ENCODE measurements at regions not wholly inside any gene's neighbourhood (a gene's known extent, or its start where the extent isn't known, plus 50 kb on each side); places are given as distances from the start of the nearest gene placed in this dataset.

DNA sequence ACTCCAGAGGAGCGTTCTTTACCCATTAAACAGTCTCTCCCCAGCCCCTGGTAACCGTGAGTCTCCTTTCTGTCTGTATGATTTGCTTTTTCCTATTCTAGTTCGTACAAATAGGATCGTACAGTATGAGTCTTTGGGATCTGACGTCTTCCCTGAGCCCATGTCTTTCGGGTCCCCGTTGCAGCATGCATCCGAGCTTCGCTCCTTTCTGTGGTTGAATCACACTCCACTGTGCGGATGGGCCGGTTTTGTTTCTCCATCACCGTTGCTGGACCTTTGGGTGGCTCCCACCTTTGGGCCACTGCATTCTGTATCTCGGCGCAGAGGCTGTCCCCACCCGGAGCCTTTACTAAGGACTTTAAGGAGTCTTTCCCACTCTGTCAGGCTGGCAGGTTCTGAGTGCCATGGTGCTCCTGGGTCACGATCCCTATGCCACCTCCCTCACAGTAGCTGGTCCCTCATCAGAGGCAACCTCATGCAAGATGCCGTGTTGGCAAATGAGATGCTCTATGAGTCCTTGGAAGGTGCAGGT, 145.7 kb upstream of the COL5A1 start:
- H3K4me1 ChIP-seq: peaks cover 0 to 17% (median 3%) of the 10 kb centered on the region in 12 donors
- no peak for ATAC-seq
- no peaks in the 10 kb centered on the region for H3K36me3 ChIP-seq
- DNase-seq: peak in 1 of 5 donors; percentile 10
- no peak overlapping the region for H3K27ac ChIP-seq
- TF ChIP-seq, protein P1, sequence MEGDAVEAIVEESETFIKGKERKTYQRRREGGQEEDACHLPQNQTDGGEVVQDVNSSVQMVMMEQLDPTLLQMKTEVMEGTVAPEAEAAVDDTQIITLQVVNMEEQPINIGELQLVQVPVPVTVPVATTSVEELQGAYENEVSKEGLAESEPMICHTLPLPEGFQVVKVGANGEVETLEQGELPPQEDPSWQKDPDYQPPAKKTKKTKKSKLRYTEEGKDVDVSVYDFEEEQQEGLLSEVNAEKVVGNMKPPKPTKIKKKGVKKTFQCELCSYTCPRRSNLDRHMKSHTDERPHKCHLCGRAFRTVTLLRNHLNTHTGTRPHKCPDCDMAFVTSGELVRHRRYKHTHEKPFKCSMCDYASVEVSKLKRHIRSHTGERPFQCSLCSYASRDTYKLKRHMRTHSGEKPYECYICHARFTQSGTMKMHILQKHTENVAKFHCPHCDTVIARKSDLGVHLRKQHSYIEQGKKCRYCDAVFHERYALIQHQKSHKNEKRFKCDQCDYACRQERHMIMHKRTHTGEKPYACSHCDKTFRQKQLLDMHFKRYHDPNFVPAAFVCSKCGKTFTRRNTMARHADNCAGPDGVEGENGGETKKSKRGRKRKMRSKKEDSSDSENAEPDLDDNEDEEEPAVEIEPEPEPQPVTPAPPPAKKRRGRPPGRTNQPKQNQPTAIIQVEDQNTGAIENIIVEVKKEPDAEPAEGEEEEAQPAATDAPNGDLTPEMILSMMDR (IDR thresholded peaks at IDR 0.05): no peak
- no peak for TF ChIP-seq POLR2A (IDR thresholded peaks at IDR 0.05)
- H3K27me3 ChIP-seq: peaks cover 2 to 36% (median 5%) of the 10 kb centered on the region in 9 donors
- no peaks in the 10 kb centered on the region for H3K9me3 ChIP-seq
- intact Hi-C loops (cut with DNase I): no loop called here
- H3K4me3 ChIP-seq: no peak overlapping the region
- WGBS, 4 donors: 85 to 92% (median 90%) methylated on average over 17 of the region's 17 CpGs

DNA sequence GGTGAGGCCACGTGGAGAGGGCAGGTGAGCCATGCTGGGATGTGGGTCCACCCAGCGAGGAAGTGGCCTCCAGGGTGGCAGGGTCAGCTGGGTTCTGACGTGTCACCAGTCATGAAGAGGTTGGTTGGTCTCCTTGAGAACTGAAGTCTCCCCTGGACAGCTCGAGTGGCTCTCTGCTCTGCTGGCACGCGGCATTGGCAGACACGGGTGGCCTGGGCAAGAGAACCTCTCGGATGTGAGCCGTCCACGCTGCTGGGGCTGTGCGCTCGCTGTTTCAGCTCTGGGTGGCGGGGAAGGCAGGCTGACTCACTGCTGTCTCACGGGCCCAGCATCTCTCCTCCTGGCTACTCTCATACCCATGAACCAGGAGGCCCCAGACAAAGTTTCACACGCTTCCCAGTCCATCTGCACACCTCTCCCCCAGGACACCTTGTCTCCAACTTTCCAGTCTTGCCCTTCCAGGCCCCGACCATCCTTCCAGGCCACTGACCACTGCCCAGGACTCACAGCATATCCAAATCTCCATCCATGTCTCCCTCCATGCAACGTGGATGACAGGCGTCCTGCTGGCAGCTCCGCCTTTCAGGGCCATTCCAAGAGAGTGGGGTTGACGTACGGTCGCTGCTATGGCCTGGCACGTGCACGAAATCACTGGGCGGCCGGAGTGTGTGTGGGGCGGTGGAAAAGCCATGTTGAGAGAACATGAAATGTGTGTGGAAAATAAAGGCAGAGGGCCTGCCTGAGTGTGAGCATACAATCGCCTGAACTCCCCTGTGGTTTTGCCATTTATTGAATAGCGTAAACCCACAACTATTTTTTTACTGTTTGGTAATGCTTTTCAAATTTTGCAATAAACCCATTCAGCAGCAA, 145.0 kb upstream of the COL5A1 start:
- Histone ChIP-seq H3K4me1 (peaks cover 0 to 14% (median 2%) of the 10 kb centered on the region in 12 donors), H3K36me3 (no peaks in the 10 kb centered on the region), H3K4me3 (no peak overlapping the region), H3K9me3 (no peaks in the 10 kb centered on the region), H3K27me3 (peaks cover 7 to 40% (median 9%) of the 10 kb centered on the region in 9 donors), H3K27ac (no peak overlapping the region)
- no peak for ATAC-seq
- 86 to 90% (median 87%) methylated on average over 27 to 29 of the region's 29 CpGs for WGBS, 4 donors
- TF ChIP-seq POLR2A (IDR thresholded peaks at IDR 0.05): no peak
- TF ChIP-seq, protein P1 (IDR thresholded peaks at IDR 0.05): no peak
- intact Hi-C loops (cut with DNase I): no loop called here
- DNase-seq: no peak

DNA sequence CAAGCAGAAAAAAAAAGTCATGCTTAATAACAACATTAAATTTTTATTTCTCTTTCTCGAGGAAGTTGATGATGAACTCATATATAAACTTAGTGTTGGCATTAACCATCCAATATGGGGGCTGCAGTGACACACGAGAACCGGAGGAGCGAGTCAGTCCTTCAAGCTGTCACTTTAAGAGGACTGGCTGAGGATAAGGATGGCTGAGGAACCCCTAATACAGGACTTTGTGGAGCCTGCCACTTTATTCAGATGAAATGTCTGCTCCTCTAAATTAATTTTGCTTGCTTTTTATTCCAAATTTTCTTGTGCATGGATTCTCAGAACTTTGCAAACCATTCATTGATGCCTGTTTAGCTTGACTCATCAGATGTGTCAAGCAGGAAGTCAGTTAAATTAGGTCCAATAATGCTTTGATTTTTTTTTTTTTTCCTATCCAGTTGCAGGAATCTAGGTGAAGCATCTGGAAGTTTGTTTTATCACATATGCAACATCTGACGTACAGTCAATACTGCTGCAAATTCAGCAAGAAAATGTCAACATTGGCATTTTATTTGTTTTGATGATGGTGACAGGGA, 144.2 kb upstream of the COL5A1 start:
- TF ChIP-seq, protein P1 (IDR thresholded peaks at IDR 0.05): no peak
- no peak for TF ChIP-seq POLR2A (IDR thresholded peaks at IDR 0.05)
- H3K9me3 ChIP-seq: no peaks in the 10 kb centered on the region
- H3K27me3 ChIP-seq: peaks cover 12 to 44% (median 17%) of the 10 kb centered on the region in 9 donors
- 59 to 74% (median 67%) methylated on average over 5 of the region's 5 CpGs for whole genome bisulfite sequencing, 4 donors
- intact Hi-C loops (cut with DNase I): no loop called here
- no peak overlapping the region for H3K4me3 ChIP-seq
- no peak overlapping the region for H3K27ac ChIP-seq
- ATAC-seq (no peak), DNase-seq (no peak)
- H3K36me3 ChIP-seq: no peaks in the 10 kb centered on the region
- H3K4me1 ChIP-seq: peaks cover 0 to 9% (median under 1%) of the 10 kb centered on the region in 12 donors

DNA sequence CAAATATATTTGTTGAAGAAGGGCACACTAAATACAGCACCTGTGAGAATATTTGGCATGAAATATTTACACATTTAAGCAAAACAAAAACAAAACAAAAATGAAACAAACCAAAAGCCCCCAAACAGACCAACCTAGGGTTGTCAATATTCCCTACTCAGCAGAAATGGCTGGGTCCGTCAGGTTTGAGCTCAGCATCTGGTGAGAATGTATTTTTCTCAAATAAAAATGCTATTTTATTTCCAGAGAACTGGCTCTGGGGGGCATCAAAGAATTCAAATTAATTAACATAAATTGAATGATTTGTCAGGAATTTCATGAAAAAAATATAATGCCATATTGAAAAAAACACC, 142.8 kb upstream of the COL5A1 start:
- no peak for TF ChIP-seq POLR2A (IDR thresholded peaks at IDR 0.05)
- TF ChIP-seq, protein P1 (IDR thresholded peaks at IDR 0.05): no peak
- WGBS, 4 donors: 89 to 99% (median 97%) methylated on average over 1 of the region's 1 CpG
- Histone ChIP-seq H3K4me3 (no peak overlapping the region), H3K9me3 (no peaks in the 10 kb centered on the region), H3K4me1 (peaks cover 0 to 13% (median 8%) of the 10 kb centered on the region in 12 donors), H3K36me3 (no peaks in the 10 kb centered on the region), H3K27me3 (peaks cover 17 to 51% (median 22%) of the 10 kb centered on the region in 9 donors), H3K27ac (no peak overlapping the region)
- ATAC-seq: no peak
- DNase-seq: no peak
- intact Hi-C loops (cut with DNase I): no loop called here

Data from heart left ventricle (tissue), 16 donors.